ENCODE measurements at regions not wholly inside any gene's neighbourhood (a gene's known extent, or its start where the extent isn't known, plus 50 kb on each side); places are given as distances from the start of the nearest gene placed in this dataset.

DNA sequence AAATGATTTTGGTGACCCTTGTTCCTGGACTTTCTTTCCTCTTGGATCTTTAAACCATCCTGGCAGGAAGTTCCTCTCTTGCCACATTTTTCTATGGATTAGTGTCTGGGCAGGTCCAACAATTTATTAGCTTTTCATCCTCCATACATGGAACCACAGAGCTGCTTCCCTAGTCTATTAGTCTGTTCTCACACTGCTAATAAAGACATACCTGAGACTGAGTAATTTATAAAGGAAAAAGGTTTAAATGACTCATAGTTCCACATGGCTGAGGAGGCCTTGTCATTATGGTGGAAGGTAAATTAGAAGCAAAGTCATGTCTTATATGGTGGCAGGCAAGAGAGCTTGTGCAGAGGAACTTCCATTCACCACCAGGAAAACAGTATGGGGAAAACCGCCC is 122.9 kb downstream of the DDX1 start:
- Histone ChIP-seq H3K18ac (ENCODE audit: extremely low read depth, low read length) (no peak overlapping the region), H2AFZ (ENCODE audit: low read length) (no peak overlapping the region), H3K9ac (replicated peaks in 1 of 4; ENCODE audit: extremely low read depth in 1 of 4, low read depth in 3 of 4, low read length in 3 of 4) (no peak overlapping the region), H3K4ac (replicated peaks; ENCODE audit: insufficient read length, low read depth, low read length) (no peak overlapping the region), H4K20me1 (replicated peaks in 1 of 2; ENCODE audit: control insufficient read depth in 1 of 2, insufficient read depth in 2 of 2, low read length in 2 of 2) (no peaks in the 10 kb centered on the region), H2BK120ac (replicated peaks; ENCODE audit: low read depth, low read length) (no peak overlapping the region), H3K23ac (ENCODE audit: insufficient read length) (no peak overlapping the region), H2BK20ac (ENCODE audit: low read length) (no peak overlapping the region), H4K8ac (ENCODE audit: extremely low read depth, insufficient read depth, low read length) (no peak overlapping the region), H3K4me3 (ENCODE audit: extremely low read depth in 1 of 4, insufficient read depth in 2 of 4, low read depth in 3 of 4, low read length in 4 of 4) (no peak overlapping the region), H3K79me1 (ENCODE audit: low read depth, low read length) (no peaks in the 10 kb centered on the region), H3K27ac (ENCODE audit: low read depth, low read length) (no peak overlapping the region), H4K91ac (replicated peaks; ENCODE audit: insufficient read length, low read length) (no peak overlapping the region), H2AK5ac (ENCODE audit: low read depth, low read length) (no peak overlapping the region), H3K79me2 (ENCODE audit: control insufficient read depth in 1 of 2, insufficient read depth in 2 of 2, low read length in 2 of 2) (no peaks in the 10 kb centered on the region), H3K4me2 (ENCODE audit: insufficient read depth in 1 of 2, low read depth in 2 of 2, low read length in 2 of 2) (no peak overlapping the region), H3K9me3 (ENCODE audit: insufficient read depth in 2 of 2, low read depth in 1 of 2, low read length in 1 of 2) (no peaks in the 10 kb centered on the region), H3K4me1 (replicated peaks in 1 of 4; ENCODE audit: control insufficient read depth in 3 of 4, insufficient read depth in 4 of 4, low read length in 3 of 4) (peaks cover 0 to under 1% (median 0%) of the 10 kb centered on the region in 4 experiments; a peak in 1 of 7 replicates), H3K27me3 (replicated peaks in 1 of 4; ENCODE audit: control insufficient read depth in 3 of 4, extremely low read depth in 1 of 4, insufficient read depth in 3 of 4, low read length in 3 of 4) (no peaks in the 10 kb centered on the region), H2BK15ac (ENCODE audit: low read length) (no peak overlapping the region), H3K36me3 (ENCODE audit: control insufficient read depth in 2 of 4, insufficient read depth in 4 of 4, low read length in 3 of 4) (no peaks in the 10 kb centered on the region), H3K56ac (replicated peaks; ENCODE audit: insufficient read length, low read depth, low read length) (no peak overlapping the region), H2BK5ac (ENCODE audit: low read depth, low read length) (no peak overlapping the region), H3K23me2 (ENCODE audit: low read depth, low read length) (no peaks in the 10 kb centered on the region), H3K14ac (ENCODE audit: insufficient read length) (no peak overlapping the region), H4K5ac (ENCODE audit: insufficient read length, low read depth, low read length) (no peak overlapping the region), H2BK12ac (ENCODE audit: low read depth, low read length) (no peak overlapping the region)
- CTCF ChIA-PET (ENCODE audit: partially characterized antibody): interaction anchor here (1.1 to 2.5 kb wide), 7 partner anchors 16 to 84 kb away, joined by 3 to 12 read pairs (median 4); no protein-coding TSS in a partner anchor
- TF ChIP-seq BACH1 (IDR thresholded peaks at IDR 0.05; ENCODE audit: low read length) (no peak), TBP (IDR thresholded peaks at IDR 0.05; ENCODE audit: low read depth, low read length) (no peak), TAF7 (optimal IDR thresholded peaks at IDR 0.05; ENCODE audit: borderline replicate concordance, low read depth, low read length) (no peak), KDM4A (IDR thresholded peaks at IDR 0.05; ENCODE audit: low read depth, low read length, severe bottlenecking) (no peak), ZNF274 (IDR thresholded peaks at IDR 0.05; ENCODE audit: borderline replicate concordance, extremely low read depth, low read length) (no peak), JUN (IDR thresholded peaks at IDR 0.05; ENCODE audit: low read depth, low read length) (no peak), BCL11A (IDR thresholded peaks at IDR 0.05; ENCODE audit: low read depth in 2 of 2, low read length in 2 of 2) (no peak), EGR1 (IDR thresholded peaks at IDR 0.05; ENCODE audit: borderline replicate concordance, low read depth, low read length) (no peak)
- 90% methylated on average over 1 of the region's 1 CpG; no CpG with 5 or more reads in 1 of the 2 experiments for WGBS, 2 experiments (ENCODE audit: extremely low coverage in 1 of 2, insufficient coverage in 1 of 2, insufficient read length in 1 of 2, insufficient replicate concordance in 2 of 2, low coverage in 1 of 2, low lambda C conversion rate in 2 of 2, missing lambda C conversion rate in 1 of 2)
- POLR2A ChIA-PET (ENCODE audit: partially characterized antibody): no interaction called here
- no peak for DNase-seq (ENCODE audit: low read depth in 1 of 2, low spot score in 2 of 2)
- FAIRE-seq: no peak
